GM19463 (cell line): ENCODE measurements at regions not wholly inside any gene's neighbourhood (a gene's known extent, or its start where the extent isn't known, plus 50 kb on each side); places are given as distances from the start of the nearest gene placed in this dataset.
A peak's percentile ranks its signal among the peaks of the same experiment; 100 is the strongest.

Experiments used
- ATAC-seq: cut with Tn5 transposase; IDR thresholded peaks from one replicate; pipeline ENCODE4 v1.9.1; 2021; ENCODE audit warnings: mild to moderate bottlenecking, moderate library complexity; ENCODE audit not compliant: unreplicated experiment

DNA sequence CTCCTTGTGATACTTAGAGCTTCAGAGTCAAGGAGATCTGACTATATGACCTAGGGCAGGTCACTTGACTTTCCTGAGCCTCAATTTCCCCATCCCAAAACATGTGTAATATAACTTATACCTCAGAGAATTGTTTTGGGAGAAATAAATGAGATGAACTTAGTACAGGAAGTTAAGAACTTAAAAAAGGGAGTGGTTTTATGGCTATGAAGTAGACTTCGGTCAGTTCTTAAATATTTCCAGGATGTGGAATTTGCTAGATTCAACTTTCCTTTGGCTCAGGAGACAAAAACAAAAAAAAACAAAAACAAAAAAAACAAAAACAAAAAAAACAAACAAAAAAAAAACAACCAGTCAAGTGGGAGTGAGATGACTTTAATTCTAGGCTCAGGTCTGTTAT, 116.7 kb downstream of the EDEM1 start:
- ATAC-seq, result no peak

DNA sequence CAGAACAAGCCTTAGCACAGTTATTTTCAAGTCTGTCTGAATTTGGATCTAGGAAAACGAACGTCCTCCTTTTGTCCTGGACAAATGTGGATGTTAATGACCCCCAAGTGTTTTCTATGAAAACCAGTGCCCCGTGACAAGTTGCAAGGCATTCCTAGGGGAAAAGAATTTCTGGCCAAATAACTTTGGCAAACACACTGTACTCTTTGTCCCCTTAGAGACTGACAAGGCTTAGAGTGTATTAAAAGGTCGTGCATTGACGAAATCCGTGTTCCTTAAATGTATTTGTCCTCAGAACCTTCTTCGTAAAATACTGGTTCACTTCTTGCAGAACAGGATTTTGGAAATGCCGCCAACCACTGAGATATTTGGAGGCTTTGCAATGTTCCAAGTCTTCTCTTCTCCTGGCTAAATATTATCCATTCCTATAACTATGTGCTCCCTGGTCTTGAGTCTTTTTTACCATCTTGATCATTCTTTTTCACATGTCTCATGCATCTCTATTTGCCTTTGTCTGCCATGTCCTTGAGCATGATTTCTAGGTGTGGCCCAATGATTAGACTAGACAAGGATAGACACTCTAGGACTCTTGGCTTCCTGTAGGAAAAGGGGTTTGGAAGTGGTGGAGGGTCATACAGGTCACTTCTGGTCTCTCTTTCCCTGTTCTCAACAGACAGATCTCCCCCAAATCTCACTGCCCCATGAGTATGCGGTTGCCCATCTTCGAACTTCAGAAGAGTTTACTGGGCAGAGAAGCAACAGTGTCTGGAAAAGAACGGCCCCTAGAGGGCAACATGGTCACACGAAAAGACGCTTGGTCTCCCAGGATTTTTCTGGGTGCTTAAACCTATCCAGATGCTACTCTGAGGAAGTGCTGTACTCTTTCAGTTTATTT, 117.5 kb downstream of the EDEM1 start:
- peak; percentile 85 for ATAC-seq

DNA sequence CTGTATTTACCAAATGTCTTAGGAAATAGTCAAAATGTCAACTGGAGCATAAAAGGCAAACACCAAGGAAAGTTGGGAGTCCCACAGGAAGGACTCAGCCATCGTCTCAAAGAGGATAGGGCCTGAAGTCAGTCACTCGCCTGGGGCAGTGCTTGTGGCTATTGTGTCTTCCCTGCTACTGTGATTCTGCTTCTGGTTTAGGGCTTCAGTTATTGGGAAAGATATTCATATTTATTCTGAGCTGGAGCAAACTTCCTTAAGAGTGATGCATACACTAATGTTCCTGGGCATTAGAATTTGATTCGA, 118.1 kb downstream of the EDEM1 start:
- peak; percentile 26 for ATAC-seq

DNA sequence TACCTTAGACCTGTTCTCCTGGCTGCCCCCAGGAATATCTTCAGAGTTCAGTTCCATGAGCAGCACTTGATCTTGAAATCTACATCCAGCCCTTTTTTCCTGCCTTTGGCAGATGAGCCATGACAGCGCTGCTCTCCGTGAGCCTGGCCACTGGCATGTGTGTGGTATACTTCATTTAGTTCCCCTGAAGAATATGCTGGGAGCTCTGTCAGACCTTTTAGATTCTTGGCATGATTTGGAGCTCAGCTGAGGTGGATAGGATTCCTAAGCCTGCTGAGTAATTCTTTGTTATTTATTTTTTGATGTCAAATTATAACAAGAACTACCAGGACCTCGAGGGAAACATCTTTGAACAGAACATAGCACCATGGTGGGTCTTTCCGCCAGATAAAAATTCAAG, 121.7 kb downstream of the EDEM1 start:
- ATAC-seq, result no peak

DNA sequence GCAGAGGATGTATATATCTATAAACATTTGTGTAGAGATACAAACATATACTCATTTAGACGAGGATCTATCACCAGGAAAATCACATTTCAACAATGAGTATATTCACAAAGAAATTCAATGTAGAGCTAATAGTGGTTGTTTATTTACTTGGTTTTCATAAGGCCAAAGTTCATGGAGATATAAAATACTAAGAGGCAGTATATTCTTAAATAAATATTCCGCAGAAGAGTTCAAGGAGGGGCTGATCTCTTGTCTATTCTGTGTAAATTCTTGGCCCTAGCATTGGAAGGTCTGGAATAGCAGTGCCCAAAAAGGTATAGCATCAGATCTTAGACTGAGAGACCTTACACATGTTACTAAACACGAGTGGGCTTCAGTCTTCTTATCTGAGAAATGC, 122.1 kb downstream of the EDEM1 start:
- ATAC-seq, result no peak

DNA sequence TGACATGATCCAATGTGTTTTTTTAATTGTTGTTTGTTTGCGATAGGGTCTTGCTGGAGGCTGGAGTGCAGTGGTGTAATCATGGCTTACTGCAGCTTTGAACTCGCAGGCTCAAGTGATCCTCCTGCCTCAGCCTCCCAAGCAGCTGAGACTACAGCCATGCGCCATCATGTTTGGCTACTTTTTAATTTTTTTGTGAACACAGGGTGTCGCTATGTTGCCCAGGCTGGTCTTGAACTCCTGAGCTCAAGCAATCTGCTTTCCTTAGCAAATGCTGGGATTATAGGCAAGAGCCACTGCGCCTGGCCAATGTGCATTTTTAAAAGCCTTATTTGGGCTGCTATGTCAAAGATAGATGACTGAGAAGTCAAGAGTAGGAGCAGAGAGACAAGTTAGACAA, 123.0 kb downstream of the EDEM1 start:
- ATAC-seq, result no peak

DNA sequence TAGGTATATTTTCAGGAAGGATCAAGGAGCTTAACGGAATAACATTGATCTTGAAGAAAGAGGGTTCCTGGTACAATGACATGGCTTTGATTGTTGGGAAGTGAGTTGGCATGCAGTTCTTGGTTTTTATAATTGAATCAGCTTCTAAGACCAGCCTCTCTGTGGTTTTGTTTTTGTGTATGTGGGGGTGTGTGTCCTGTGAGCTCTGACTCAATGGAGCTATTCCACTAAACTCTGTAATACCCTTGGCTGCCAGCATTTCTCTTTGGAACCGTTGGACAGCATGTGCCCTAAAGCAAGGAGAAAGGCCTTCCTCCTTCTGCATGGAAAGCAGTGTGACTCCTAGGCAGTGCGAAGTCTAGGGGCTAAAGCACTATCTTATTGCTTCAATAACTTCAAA, 124.8 kb downstream of the EDEM1 start:
- ATAC-seq, result no peak

DNA sequence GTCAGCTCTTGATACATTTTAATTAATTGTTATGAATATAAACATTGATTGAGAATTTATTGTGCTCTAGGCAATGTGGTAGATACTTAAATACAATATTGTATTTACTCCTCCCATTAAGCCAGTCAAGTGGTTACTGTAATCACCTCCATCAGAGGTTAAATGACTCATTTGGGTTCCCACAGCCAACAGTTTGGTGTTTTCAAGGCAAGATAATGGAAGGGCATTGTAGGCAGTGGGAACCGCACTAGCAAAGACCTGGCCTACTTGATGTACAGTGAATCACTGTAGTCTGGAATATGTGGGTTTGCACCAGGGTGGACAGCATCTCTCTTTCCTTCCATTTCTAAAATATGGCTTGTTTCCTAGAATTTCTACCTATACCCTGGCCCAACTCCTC, 127.4 kb downstream of the EDEM1 start:
- ATAC-seq, result no peak

DNA sequence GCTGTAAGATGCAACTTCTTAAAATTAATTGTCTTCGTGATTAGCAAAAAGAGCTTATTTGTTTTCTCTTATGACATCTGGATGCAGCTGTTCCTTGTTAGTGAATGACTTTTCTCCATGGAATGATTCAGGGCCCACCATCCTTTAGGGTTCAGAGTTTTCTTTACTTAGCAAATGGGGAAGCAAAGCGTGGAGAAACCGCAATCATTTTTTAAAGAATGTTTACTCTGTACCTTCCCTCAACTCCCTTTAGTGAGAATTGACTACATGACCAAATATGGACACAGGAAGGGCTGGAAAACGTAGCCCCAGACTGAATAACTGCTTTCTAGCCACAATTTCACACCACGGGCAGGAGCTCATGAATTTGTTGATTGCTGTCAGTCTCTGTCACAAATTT, 130.1 kb downstream of the EDEM1 start:
- no peak for ATAC-seq

DNA sequence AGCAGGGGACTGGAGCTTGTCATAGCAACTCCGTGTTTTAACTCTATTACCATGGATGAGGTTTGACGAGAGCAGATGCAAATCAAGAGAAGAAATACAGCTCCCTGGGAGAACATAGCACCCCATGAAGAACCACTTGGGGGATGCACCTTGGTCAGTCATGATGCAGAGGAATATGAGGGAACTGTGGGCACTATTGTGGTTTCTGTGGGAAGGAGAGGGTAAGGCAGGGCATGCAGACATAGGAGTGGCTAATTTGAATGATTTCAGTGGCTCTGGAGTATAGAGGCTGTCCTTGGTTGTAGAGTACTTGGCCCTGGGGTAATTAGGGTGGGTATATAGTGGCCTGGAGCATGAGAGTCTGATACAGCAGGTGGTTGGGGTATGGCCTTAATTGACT, 131.9 kb downstream of the EDEM1 start:
- ATAC-seq, result no peak

DNA sequence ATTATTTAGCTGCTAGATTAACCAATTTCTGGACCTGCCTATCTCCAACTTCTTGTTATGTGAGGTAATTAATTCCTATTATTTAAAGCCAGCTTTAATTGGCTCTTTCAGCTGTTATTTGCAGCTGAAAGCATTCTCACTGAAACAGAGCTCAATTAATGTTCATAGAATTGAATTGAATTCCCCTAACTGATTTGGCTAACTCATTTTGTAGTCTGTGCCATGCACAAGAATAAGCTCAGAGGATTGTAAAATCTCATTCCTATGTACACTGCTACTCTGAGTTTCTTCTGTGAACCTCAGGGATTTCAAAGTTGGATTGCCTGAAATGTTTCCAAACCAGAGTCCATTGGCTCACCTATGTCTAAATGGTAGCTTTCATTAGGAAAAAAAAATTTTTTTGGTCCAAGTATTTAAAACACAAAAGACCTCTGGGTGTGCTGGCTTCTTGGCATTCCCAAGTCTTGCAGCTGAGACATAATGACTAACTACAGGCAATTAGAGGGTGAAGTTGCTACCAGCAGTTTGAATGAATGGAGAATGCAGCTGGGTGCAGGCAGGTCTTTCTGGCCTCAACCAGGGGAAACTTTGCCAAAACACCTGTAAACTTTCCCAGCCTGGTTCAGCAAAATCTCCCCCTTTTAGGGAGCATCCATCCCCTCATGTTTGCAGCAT, 134.3 kb downstream of the EDEM1 start:
- ATAC-seq, result no peak

DNA sequence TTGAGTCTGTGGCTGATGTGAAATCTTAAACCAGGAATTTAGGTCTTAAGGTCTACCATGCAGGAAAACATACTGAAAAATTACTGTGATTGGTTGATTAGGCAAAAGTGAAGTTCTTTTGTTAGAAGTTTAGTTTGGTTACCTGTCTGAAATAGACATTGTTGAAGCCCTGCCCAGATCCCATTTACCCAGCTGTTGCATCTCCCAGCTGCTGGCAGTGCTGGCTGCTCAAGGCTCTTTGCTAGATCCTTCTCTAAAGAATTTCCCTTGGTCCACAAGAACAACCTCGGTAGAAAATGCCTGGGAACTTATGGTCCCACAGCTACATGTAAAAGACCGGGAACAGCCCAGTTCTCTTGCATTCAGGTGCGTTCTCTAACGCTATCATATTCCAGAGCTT, 137.3 kb downstream of the EDEM1 start:
- ATAC-seq, result no peak

DNA sequence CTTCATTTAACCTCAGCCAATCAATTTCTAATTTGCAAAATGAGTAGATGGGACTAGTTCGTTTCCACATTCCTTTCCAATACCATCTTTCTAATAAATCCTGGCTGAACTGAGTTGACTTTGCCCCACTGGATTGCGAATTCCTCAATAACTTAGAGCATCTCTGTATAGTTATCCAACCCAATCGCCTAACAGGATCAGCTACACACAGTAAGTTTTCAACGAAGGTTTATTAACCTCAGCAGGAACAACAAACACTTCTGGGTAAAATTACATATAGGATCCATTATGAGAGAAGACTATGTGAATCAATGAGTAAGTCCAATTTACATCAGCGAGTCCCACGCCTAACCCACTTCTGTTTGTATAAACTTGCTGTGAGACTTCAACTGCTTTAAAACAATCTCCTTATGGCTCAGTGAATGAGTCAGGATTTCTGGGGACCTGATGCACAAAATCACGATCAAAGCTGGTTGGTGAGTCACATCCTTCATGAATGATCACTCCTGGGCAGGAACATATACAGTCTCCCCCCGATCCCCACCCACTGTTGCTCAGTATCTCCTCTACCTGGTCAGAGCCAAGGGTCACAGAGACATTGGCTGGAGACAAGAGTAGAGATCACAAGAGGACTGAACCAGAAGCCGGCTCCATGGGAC, 142.8 kb downstream of the EDEM1 start:
- no peak for ATAC-seq

DNA sequence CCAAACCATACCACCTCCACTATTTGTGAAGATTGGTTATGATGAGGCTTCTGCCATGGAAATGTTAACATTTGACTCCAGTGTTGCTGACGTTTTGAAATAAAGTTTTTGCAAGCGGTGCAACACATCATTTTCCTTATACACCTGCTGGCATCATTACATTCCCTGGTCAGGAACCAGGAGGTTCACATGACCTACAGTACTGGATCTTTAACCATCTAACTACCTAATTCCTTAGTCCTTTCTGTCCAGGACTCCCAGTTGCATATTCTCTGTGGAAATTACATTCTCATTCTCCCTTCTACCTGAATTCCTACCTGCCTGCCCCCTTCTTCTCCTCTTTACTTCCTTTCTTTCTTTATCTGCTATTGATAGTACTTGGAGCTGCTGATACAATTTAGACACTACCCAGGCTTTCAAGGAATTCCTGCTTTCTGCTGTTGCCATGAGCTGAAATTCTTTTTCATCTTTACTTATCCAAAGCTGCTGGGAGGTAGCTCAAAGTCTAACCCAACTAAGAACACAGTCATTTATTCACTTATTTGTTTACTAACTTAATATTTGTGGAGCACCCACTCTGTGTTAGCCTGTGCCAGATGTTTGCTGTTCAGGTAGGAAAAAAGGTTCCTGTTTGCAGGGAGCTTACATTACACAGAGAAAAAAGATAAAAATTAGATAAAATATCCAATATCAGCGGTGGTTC, 144.2 kb downstream of the EDEM1 start:
- no peak for ATAC-seq

DNA sequence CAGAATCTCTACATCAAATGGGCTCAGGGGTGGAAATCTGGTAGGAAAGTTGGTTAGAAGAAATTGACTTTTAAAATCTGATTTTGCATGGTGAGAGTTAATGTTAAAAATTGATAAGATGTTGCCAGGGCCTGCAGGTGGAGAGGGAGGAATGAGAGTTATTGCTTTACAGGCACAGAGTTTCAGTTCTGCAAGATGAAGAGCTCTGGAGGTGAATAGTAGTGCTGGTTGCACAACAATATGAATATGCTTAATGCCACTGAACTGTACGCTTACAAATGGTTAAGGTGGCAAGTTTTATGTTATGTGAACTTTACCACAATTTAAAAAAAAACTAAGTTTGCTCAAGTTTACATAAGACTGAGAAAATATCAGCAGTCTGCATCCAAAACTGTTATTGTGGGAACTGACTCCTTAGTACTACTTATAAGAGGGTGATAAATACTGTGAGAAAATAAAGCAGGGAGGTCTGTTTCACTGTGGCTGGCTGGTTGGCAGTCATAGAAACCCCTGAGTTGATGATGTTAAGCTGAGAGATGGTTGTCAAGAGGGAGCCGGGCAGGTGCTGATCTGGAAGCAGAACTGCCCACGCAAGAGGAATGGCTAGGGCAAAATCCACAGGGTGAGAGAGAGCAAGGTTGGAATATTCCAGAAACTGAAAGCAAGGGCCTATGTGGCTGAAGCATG, 144.9 kb downstream of the EDEM1 start:
- ATAC-seq, result peak; percentile 86

DNA sequence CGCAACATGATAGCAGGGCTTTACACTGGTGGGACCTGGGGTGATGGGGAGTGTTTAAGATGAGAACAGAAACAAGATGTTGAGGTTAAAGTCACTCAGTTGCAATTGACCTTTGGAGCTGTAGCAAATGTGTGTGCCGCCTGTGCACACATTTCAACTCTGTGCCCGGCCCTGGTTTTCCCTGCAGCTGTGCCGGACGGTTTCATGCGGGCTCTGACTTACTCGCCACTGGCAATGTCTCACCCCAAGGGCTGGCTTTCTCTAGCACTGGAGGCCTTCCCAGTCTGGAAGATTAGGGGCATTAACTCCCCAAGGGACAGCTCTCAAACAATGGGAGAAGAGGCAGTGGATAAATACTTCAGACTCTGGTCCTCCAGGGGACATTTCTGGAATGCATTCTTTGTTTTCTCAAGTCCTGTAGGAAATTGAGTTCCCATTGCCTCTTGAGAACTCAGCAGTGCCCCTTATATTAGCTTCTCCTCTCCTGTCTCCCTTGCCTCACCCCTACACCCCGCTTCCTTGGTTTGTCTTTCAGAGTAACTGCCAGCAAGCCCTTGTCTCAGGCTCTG, 152.5 kb downstream of the EDEM1 start:
- no peak for ATAC-seq

DNA sequence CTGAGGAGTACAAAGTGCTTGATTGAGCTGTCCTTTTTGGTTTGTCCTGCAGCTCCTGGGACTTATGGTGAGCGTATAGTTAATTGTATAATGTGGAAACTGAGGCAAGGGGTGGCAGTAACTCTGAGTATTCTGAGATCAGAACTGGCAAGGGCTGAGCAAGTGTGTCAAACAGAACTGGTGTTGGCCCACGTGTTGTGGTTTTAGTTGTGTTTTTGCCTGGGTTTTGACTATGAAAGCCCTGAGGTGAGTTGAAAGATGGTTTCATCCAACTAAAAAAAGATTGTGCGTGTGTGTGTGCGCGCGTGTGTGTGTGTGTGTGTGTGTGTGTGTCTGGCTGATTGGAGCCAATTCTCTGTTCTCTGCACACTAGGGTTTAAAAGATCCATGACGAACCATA, 154.1 kb downstream of the EDEM1 start:
- ATAC-seq, result no peak

DNA sequence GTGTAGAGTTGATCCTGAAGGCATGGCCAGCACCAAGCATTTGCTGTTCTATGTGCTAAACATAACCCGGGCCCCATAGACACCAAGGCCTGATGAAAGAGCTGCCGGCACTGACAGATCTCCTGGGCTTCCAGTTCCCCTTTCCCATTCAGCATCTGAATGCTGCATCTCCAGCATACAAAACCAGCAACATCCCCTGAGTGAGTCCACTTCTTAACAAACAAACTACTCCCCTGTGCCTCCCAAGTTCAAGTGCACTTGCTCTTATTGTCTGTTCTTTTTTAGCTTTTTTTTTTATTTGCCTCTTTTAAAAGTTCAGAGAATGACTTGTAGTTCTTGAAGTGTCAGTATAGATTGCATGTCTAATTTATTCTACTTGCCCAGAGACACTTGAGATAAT, 156.0 kb downstream of the EDEM1 start:
- no peak for ATAC-seq

DNA sequence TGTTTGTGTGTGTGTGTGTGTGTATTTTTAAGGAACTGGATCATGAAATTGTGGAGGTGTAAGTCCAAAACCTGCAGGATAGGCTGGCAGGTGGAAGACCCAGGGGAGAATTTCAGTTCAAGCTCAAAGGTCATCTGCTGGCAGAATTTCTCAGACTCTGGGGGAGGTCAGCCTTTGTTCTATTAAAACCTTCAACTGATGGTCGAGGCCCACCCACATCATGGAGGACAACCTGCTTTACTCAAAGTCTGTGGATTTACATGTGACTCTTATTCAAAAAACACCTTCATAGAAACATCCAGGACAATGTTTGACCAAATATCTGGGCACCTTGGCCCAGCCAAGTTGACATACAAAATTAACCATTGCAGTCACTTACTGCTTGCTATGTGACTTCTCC, 157.2 kb downstream of the EDEM1 start:
- ATAC-seq, result no peak

DNA sequence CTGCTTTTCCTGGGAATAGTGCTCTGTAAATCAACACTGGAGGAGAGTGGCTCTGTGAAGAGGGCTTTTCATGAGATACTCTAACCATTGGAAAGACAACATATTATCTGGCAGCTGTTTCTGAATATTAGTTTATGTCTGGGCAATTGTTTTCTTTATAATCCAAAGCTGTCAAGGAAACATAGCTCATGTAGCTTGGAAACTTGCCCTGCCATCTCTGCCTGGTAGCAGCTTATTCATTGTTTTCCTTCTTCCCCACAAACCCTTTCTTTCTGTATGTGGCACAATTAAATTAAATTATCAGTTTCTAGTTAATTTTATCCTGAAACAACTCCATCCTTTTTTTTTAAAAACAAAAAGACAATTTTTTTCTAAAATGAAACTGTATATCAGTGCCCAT, 160.0 kb downstream of the EDEM1 start:
- no peak for ATAC-seq
